GM18498 (cell line): ENCODE measurements at regions not wholly inside any gene's neighbourhood (a gene's known extent, or its start where the extent isn't known, plus 50 kb on each side); places are given as distances from the start of the nearest gene placed in this dataset.

Experiments
- ATAC-seq: cut with Tn5 transposase; IDR thresholded peaks from one replicate; pipeline ENCODE4 v1.9.1; 2021; ENCODE audit warnings: mild to moderate bottlenecking, moderate library complexity; ENCODE audit not compliant: unreplicated experiment

DNA sequence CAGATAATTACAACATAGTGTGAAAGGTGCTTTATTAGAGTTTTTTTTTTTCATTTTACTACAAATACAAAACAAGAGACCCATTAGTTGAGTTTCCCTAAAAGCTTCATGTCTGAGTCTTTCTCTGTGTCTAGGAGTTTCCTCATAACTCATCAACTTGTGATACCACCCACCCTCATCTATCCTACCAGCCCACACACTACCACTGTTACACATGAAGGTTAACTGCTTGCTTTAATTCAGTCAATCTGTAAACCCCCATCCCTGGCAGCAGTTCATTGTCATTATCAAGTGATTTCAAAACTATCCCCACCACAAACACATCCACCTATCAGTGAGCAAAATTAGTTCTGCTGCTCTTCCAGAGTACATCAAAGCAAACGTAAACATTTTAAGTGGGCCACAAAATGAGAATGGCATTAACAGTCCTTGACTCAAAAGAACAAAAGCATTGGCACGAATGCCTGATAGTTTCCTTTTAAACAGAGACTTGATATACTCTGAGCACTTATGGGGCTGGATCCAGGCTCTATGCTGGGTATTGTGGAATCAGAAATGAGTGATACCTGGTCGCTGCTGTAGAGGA, 331.6 kb upstream of the FAM241A start:
- no peak for ATAC-seq

DNA sequence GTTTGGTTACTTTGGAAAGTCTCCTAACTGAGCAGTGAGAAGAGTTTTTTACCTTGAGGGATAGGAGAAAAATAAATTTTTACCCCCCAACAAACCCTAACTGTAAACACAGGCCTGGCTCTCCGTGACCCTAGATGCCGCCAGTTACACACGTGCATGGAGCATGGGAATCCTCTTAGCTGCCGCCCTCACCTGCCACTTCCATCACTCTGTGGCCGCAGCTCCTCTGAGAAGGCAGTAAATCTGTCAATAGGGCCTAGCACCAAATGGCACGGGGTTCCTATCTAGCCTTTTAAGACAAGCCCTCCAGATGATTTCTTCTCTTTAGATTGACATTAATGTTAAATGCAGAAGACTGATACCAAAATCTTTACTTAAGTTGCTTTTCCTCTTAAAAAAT, 330.3 kb upstream of the FAM241A start:
- no peak for ATAC-seq

DNA sequence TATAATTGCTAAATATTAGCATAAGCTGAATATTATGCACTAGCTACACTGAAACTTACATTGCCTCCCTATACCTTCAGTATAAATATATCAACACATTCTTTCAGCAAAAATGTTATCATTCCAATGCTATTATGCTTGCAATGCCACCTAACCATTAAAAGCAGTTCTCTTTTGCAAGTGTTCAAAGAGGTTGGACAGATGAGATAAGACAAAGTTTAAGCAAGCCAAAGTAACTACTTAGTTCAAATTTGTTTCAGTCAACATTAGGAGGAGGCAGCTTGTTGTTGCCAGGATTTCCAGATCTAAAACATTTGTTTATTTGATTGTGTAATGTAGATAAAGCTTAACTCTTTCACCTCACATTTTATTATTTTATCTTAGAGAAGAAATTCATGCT, 323.9 kb upstream of the FAM241A start:
- ATAC-seq = no peak

DNA sequence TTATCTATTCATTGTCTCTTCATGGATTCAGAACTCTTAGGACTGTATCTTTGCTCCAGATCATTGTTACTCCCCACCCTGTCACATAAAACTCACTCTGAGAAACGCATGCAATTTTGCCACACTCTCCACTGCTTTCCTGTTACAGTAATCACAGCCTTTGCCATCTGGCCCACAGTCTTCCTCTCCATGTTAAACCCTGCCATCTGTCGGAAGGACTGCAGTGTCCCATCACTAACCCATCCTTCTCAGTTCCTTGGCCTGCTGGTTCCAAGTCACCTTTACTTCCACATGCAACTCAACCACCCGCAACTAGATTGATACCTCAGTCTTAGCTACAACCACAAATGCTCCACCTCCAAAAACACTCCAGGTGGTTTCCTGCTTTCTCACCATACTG, 308.7 kb upstream of the FAM241A start:
- no peak for ATAC-seq

DNA sequence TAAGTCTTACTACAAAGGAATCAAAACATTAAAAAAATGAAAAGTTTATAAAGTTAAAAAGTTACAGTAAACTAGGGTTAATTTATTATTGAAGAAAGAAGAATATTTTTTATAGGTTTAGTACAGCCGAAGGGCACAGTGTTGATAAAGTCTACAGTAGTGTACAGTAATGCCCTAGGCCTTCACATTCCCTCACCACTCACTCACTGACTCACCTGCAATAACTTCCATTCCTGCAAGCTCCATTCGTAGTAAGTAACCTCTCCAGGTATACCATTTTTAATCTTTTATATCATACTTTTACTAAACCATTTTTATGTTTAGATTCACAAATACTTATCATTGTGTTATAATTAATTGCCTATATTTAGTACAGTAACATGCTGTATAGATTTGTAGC, 307.5 kb upstream of the FAM241A start:
- no peak for ATAC-seq

DNA sequence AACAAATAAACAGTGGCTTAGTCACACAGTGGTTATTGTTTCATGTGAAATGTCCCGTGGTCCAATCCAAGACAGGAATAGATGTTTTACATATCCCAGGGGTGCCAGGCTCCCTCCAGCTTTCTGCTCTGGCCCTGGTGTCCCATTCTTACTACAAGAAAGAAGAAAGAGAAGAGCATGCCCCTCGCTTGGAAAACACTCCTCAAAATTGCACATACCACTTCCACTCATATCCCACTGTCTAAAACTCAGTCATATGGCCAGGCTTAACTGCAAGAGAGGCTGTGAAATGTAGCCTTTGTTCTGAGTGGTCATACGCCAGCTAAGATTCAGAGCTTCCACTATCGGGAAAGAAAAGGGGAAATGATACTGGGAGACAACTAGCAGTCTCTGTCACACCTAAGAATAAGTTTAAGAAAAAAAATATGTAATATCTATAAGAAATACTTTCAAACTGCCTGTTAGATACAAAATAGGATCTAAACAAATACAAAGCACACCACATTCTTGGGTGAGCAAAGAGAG, 306.8 kb upstream of the FAM241A start:
- peak; percentile 87 for ATAC-seq

DNA sequence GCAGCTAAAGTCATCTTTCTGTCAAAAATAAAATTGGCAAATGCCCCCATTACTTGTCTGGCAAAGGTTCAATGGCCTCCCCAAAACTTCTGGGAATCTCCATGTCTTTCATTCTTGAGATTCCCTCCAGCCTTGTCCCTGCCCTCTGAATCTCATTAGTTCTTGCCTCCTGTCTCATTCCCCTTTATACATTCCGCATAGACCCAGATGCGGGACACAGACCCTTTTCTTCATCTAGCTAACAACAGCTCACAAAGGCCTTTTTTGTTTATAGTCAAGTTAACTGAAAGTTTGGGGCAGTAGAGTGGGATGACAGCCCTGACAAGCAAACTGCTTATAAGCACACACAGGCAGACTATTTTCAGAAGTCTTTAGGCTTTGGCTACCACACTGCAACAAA, 306.1 kb upstream of the FAM241A start:
- ATAC-seq = no peak

DNA sequence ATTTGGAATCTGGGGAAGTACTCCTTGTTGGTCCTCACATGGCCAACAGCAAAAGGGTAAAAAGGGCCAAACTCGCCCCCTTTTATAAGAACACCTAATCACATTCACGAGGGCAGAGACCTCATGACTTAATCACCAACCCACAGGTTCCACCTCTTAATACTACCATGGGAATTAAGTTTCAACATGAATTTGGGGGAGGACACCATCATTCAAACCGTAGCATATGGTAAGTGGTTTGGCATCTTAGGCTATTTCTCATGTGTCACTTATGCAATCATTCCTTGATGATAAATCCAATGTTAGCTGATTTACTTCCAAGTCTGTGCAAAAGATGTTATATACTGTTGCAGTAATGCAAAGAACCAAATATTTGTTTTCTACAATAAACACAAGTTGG, 302.9 kb upstream of the FAM241A start:
- ATAC-seq = no peak

DNA sequence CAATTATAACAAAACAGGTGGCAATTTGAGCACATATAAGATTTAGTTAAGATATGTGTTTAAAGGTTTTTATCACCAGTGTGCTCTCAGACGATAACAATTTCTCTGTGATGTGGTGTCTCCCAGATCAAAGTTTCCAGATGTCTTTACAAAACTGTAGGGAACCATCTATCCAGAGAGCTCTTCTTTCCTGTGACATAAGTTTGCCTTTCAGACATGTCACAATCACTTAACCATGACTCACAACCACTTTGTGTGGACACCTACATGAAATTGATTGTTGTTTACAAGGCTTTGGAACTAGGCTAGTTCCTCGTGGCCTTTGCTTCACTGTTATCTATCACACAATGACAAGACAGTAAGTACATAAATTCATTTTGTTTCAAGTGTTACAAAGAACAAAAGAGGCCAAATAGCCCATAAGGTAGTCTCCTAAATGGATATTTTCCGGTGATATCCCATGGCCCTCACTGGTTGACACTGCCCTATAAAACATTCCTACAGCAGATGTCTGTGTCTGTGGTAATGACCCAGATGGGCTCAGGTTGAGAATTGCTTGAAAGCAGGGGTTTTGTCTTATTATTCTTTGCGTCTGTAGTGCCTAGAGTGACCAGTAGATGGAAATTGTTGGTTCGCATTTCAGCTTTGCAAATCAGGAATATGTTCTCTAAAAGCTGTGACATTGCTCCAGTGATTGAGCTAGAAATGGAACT, 297.8 kb upstream of the FAM241A start:
- no peak for ATAC-seq

DNA sequence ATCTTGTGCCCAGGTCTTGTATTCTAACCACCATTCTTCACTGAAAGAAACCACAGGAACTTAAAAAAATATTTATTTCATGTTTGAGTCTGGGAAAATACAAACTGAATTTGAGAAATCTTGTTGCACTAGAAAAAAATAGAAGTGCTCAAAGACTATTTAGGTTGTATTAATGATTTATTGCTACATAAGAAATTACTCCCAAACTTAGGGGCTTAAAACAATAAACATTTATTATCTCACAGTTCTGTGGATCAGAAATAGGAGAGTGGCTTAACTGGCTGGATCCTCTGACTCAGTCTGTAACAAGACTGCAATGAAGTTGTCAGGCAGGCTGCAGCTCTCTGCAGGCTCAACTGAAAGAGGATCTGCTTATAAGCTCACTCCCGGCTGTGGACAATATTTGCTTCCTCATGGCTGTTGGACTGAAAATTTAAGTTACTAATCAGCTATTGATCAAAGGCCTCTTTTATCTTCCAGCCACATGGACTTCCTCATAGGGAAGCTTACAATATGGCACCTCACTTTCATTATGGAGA, 295.4 kb upstream of the FAM241A start:
- no peak for ATAC-seq

DNA sequence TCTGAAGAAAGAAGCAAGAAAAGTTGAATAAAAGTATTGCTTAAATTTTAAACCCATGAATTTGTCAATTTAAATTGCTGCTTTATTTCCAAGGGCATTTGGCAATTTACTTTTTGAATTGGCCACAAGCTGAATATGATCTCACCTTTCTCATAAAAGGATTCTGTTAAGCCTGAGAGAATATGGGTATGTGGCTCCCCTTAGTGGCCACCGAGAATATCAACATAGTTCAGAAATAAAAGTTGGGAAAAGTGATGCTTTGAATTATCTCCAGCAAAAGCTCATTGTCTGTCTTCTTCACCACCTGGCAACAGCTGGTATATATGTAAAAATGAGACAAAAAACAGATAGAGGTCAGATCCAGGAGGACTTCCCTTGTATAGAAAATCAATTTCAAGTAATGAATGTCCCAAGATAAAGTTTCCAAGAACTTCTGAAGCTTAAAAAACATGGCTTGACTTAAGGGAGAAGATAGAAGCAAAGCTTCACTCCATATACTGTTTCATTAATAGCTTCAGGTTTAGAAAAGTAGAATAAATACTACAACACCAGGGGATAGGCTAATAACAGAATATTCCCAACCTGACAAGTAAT, 290.7 kb upstream of the FAM241A start:
- ATAC-seq = peak; percentile 69

DNA sequence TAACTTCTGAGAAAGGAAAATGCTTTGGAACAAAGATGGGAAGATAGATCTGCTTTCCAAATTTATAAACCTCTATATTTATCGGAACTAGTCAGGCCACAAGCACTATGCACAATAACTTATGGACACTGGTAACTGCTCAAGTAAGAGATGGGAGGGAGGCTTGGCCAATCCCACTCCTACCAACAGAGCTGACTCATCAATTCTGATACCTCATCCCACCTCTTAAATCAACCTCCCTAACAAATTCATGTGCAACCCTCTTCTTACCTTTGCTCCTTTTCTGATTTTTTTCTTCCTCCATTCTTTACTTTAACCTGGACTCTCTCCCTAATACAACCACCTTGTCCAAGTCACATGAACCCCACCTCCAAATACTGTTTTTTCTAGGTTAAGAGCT, 289.9 kb upstream of the FAM241A start:
- no peak for ATAC-seq

DNA sequence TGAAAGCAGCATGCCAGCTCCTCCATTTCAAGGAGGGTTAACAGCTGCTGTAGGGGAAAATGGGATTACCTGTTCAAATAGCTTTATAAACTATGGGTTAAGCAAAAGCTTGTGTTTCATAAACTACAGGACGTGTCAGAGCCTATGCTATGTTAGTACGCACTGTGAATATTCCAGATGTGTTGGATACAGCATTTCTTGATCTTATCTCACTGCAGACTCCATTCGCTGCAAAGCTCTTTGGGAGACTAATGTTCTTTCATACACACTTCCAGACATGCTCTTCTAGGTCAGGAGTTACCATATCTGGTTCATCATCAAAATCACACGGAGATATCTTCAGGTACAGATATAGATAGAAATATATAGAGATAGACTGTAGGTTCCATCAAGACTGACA, 281.2 kb upstream of the FAM241A start:
- no peak for ATAC-seq

DNA sequence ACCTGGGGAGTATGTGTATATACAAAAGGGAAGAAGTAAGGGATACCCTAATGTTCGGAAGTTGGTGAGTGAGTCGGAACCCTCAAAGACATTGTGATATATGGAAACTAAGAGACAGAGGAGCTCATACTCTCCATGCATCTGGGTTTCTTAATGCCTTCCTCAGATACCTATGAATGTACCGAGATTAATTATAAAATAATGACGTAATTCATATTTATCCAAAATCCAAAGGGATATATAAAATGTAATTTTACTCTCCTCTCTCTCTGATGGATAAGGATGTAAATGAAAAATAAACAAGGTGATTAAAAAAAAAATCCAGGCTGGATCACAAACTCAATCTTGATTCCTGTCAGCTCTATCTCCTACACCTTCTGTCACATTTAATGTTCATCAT, 275.9 kb upstream of the FAM241A start:
- ATAC-seq = no peak

DNA sequence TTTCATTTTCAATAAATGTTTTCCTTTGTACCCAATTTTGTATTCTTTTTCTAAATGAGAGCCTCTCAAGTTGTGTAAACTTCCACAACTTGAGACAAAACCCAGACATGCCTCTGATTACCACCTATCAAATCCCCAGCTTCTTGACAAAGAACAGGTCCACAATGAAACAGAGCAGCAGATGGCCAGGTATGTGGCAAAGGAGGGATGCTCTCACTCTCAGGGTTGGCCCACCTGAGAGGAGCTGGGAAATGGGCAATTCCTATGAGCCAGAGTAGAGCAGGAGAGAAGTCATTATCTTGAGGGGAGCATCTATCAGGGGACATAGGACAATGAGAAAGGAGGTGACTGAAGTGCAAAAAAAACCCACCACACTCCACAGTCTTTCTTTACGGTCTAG, 273.5 kb upstream of the FAM241A start:
- no peak for ATAC-seq

DNA sequence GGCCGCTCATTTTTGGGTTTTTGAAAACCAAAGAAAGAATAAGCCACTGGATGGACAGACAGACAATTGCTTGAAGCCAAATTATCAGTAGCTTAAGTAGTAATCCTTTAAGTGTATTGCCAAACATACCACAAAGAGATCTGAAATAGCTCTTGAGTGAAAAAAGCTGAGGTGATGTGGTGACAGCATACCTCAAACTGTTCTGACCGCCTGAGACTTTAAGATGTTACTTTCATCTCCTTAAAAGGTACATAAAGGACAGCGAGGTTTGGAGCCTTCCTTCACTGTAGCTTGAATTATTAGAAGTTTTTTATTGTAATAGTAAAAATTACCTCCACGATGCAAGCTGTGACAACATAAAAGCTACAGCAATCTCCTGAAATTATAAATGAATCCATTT, 271.5 kb upstream of the FAM241A start:
- ATAC-seq = no peak

DNA sequence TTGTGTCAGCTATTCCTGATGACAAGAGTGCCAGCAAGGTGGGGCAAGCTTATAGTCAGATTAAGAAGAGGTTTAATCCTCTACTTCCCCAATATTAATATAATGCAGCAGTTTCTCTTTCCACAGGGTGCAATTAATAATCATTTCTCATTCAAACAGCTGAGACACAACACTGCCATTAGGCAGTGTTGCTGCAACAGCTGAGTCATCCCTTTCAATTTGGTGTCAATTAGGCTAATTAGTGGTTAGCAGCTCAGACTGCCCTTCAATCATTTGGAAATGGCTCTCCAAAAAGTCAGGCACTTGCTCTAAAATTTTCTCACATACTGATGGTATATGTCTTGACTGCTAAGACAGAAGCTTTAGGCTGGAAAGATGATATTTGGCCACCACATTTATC, 265.7 kb upstream of the FAM241A start:
- ATAC-seq = no peak

DNA sequence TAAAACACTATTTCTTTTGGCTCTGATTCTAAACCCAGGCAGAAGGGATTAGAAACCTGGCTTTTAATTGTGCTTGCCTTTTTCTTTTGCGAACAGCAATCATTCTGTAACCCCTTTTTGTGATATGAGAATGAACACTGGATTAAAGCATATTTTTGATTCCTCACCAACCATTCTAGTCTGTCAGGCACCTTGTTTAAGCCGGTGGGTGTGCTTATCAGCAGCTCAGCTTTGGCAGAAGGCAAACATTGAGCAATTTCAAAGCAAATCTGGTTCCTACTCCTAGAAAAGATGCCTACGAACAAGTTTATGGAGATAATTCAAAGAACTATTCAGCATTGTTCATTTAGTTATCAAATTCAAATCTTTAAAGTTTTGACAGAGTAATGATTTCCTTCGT, 265.1 kb upstream of the FAM241A start:
- no peak for ATAC-seq

DNA sequence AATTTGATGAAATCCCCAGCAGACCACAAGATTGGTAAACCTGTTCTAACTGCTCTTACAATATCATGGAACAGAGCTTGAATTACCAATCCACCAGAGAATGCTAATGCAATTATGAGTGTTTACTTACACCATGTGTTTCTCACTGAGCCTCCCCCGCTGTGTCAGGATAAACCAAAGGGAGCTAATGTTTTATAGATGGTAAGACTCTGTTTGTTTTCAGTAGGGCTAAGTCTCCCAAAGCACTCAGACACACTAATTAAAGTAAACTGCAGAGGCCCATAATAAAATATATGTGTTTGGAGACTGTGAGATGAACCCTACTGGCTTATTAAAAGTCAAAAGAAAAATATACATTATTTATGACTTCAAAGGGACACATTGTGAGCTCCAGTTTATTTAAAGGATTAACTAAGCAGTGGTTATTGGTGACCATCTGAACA, 261.7 kb upstream of the FAM241A start:
- no peak for ATAC-seq

DNA sequence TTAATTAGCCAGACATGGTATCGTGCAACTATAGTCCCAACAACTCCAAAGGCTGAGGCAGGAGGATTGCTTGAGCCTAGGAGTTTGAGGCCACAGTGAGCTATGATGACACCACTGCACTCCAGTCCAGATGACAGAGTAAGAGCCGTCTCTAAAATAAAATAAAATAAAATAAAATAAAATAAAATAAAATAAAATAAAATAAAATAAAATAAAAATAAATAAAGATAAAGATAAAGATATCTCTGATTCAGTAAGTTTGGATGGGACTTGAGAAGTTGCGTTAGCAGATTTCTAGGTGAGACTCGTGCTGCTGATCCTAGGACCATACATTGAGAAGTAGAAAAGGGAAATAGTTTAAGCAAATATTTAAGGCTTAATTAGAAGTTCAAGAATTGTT, 254.8 kb upstream of the FAM241A start:
- ATAC-seq = no peak

DNA sequence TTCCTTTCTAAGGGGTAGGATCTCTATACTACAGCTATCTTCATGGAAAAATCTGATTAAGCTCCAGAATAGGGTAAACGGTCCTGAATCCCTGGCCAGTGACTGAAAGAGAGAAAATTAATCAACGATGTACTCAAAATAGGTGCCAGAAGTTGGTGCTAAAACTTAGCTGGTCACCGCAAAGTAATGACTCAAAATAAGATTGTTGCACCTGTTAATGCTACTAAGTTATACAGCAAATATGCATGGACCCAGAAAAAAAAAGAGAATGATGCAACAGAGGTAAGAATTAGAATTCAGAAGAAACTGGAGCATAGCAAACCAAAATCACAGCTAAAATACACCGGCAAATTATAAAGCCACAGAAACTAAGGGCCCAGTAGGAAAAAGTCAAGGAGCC, 239.7 kb upstream of the FAM241A start:
- peak; percentile 64 for ATAC-seq

DNA sequence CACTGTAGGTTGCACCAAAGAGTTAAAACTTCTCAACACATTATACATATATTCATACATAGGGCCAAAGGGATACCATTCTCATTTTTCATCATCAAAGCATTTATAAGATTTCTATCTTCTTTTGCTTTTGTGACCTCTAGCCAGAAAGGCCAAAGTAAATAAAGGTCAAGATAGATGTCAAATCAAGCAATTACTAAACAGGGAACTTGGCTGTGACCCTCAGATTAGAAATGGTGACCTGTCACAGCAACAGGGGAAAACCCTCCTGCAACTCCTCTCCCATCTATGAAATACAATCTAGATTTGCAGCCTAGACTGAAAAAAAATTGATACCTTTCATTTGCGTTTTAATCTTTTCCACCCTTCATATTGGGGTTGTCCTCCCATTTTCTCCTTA, 225.6 kb upstream of the FAM241A start:
- no peak for ATAC-seq
